Progenitor cell of endocrine pancreas (in vitro differentiated cells): ENCODE measurements at regions not wholly inside any gene's neighbourhood (a gene's known extent, or its start where the extent isn't known, plus 50 kb on each side); places are given as distances from the start of the nearest gene placed in this dataset.
"Not testable (repeated sequence)": the region's sequence is repeated elsewhere in the genome, so short reads cannot be mapped to it uniquely, and the experiment has no call there.

Experiments
- DNase-seq: peaks from one replicate; pipeline ENCODE4 v3.0.0; 2021; ENCODE audit warnings: low spot score; ENCODE audit not compliant: unreplicated experiment
- H3K27ac Mint-ChIP-seq: 2 replicates; pipeline ENCODE4 v1.8.0; 2021; ENCODE audit warnings: mild to moderate bottlenecking, moderate library complexity, mixed read lengths
- H3K27me3 Mint-ChIP-seq: 2 replicates; pipeline ENCODE4 v1.8.0; 2021; ENCODE audit warnings: mixed read lengths
- H3K36me3 Mint-ChIP-seq: 2 replicates; pipeline ENCODE4 v1.8.0; 2022; ENCODE audit warnings: mixed read lengths; ENCODE audit not compliant: insufficient read depth
- H3K4me1 Mint-ChIP-seq: 2 replicates; pipeline ENCODE4 v1.8.0; 2021; ENCODE audit warnings: low read depth, mixed read lengths
- H3K4me3 Mint-ChIP-seq: 2 replicates; pipeline ENCODE4 v1.8.0; 2021; ENCODE audit warnings: low read depth, mild to moderate bottlenecking, moderate library complexity, mixed read lengths
- H3K9me3 Mint-ChIP-seq: 2 replicates; pipeline ENCODE4 v1.8.0; 2021; ENCODE audit warnings: low read depth, mixed read lengths
- TF ChIP-seq, protein P1 (sequence below): fragments of 200-600 bp; sonication (generic); IDR thresholded peaks from one replicate; pipeline ENCODE4 v1.5.0; 2021; ENCODE audit warnings: antibody characterized with exemption, mild to moderate bottlenecking; ENCODE audit not compliant: unreplicated experiment

DNA sequence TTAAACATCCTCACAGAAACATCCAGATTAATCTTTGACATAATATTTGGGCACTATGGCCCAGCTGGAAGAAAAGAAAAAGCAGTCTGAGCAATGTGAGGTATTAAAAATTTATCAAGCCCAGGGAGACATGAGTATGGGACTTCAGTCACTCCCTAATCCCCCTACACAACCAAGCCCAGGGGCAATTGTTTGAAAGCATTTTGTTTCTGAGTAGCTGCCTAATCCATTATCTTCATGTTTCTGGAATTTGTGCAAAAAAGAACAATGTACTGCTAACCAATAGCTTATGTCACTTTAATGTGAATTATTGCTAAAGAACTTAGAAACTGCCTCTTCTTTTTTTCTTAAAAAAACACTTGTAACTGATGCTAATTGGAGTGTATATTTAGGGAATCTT lies 360.7 kb downstream of the TEX13C start:
- no peaks in the 10 kb centered on the region for H3K4me1 Mint-ChIP-seq

DNA sequence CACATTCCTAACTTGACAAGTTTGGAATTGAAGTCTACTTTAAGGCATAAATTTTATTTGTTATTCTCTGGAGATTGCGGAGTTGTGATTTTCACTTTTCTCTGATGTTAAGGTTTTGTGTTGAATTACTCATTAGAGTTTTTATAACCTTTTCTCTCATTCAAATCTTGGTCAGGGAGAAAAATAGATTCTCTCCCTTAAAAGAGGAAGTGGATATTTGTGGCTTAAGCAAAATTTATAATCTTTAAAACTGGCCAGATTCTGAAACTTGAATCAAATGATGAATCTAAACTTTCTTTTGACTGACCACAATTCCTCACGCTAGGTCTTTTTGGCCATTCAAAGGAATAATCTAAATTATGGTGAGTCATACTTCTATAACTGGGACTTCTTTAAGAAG lies 361.4 kb downstream of the TEX13C start:
- no peaks in the 10 kb centered on the region for H3K27me3 Mint-ChIP-seq
- H3K27ac Mint-ChIP-seq = no peak overlapping the region
- DNase-seq = no peak
- TF ChIP-seq, protein P1, sequence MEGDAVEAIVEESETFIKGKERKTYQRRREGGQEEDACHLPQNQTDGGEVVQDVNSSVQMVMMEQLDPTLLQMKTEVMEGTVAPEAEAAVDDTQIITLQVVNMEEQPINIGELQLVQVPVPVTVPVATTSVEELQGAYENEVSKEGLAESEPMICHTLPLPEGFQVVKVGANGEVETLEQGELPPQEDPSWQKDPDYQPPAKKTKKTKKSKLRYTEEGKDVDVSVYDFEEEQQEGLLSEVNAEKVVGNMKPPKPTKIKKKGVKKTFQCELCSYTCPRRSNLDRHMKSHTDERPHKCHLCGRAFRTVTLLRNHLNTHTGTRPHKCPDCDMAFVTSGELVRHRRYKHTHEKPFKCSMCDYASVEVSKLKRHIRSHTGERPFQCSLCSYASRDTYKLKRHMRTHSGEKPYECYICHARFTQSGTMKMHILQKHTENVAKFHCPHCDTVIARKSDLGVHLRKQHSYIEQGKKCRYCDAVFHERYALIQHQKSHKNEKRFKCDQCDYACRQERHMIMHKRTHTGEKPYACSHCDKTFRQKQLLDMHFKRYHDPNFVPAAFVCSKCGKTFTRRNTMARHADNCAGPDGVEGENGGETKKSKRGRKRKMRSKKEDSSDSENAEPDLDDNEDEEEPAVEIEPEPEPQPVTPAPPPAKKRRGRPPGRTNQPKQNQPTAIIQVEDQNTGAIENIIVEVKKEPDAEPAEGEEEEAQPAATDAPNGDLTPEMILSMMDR = no peak
- no peak overlapping the region for H3K4me3 Mint-ChIP-seq
- H3K36me3 Mint-ChIP-seq = no peaks in the 10 kb centered on the region
- H3K9me3 Mint-ChIP-seq = peaks cover 15% of the 10 kb centered on the region
- peaks cover 2% of the 10 kb centered on the region for H3K4me1 Mint-ChIP-seq

More for the DNA sequence above, 360.7 kb downstream of the TEX13C start:
- Mint-ChIP-seq H3K27ac (no peak overlapping the region), H3K36me3 (no peaks in the 10 kb centered on the region), H3K27me3 (no peaks in the 10 kb centered on the region), H3K9me3 (peaks cover 19% of the 10 kb centered on the region), H3K4me3 (no peak overlapping the region)
- DNase-seq = no peak
- TF ChIP-seq, protein P1 = no peak

DNA sequence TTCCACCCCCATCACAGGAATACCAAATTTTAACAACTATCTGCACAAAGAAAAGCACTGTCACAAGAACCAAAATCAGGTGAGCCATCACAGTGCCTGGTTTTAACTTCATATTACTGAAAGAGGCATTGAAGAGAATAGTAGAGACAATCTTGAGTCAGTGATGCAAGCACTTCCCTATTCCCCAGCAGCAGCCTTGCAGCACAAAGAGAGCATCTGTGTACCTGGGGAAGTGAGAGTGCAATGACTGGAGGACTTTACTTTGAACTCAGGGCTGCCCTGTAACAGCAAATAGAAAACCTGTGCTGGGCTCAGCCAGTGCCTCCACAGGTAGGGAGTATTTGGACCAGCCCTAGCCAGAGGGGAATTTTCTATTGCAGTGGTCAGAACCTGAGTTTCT lies 361.8 kb downstream of the TEX13C start:
- Mint-ChIP-seq H3K27me3 (no peaks in the 10 kb centered on the region), H3K4me1 (peaks cover 2% of the 10 kb centered on the region), H3K4me3 (no peak overlapping the region), H3K9me3 (peaks cover 13% of the 10 kb centered on the region), H3K36me3 (no peaks in the 10 kb centered on the region), H3K27ac (no peak overlapping the region)
- no peak for DNase-seq
- TF ChIP-seq, protein P1 = no peak

DNA sequence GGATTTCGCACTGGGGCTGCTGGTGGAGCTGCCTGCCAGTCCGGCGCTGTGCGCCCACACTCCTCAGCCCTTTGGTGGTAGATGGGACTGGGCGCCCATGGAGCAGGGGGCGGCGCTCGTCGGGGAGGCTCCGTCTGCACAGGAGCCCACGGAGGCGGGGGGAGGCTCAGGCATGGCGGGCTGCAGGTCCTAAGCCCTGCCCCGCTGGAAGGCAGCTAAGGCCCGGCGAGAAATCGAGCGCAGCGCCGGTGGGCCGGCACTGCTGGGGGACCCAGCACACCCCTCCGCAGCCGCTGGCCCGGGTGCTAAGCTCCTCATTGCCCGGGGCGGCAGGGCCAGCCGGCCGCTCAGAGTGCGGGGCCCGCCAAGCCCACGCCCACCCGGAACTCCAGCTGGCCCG lies 370.9 kb downstream of the TEX13C start:
- H3K27ac Mint-ChIP-seq, DNase-seq, H3K4me3 Mint-ChIP-seq, H3K36me3 Mint-ChIP-seq, H3K27me3 Mint-ChIP-seq, H3K9me3 Mint-ChIP-seq: not testable (repeated sequence)
- H3K4me1 Mint-ChIP-seq = peaks cover 12% of the 10 kb centered on the region

DNA sequence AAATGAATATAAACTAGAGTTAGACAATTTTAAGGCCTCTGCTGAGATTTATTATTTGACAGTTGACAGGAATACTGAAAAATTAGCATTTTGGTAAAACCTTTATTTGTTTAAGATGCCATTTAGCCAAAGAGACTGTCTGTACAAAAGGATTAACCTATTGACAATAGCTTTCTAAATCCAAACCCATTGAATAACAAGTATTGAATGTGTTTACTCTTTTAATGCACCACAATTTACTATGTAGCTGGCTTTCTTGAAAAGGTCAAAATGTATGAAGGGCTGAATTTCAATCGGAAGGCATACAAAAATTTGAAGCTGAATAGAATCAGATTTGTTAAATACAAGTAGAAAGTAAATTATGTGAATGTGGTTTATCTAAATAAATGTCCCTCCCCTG lies 374.5 kb downstream of the TEX13C start:
- Mint-ChIP-seq H3K27ac (no peak overlapping the region), H3K27me3 (no peaks in the 10 kb centered on the region), H3K9me3 (peaks cover 4% of the 10 kb centered on the region), H3K4me1 (no peaks in the 10 kb centered on the region), H3K36me3 (peaks cover 1% of the 10 kb centered on the region), H3K4me3 (no peak overlapping the region)
- TF ChIP-seq, protein P1 = no peak
- no peak for DNase-seq

DNA sequence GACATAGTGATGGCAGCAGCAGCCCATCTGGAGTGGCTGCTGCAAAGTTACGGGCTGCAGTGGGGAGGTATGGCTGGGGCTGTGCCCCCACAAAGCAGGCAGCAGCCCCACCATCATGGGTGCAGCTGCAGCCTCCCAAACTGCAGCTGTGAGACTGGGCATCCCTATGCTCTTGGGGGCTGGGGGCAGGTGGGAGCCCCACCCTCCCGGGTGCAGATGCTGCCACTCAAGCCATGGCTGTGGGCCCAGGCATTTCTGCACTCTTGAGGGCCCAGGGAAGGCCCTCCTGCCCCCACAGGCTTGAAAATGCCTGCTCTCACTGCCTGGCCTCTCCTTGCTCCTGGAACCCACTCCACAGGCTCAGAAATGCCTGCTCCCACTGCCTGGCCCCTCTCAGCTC lies 389.4 kb downstream of the TEX13C start:
- TF ChIP-seq, protein P1 = no peak
- H3K4me1 Mint-ChIP-seq = peaks cover 7% of the 10 kb centered on the region
- H3K4me3 Mint-ChIP-seq = no peak overlapping the region
- H3K27me3 Mint-ChIP-seq = no peaks in the 10 kb centered on the region
- H3K27ac Mint-ChIP-seq = no peak overlapping the region
- H3K36me3 Mint-ChIP-seq = no peaks in the 10 kb centered on the region
- H3K9me3 Mint-ChIP-seq = peaks cover 4% of the 10 kb centered on the region
- no peak for DNase-seq
